HepG2 (cell line): ENCODE measurements at regions not wholly inside any gene's neighbourhood (a gene's known extent, or its start where the extent isn't known, plus 50 kb on each side); places are given as distances from the start of the nearest gene placed in this dataset.

Source experiments
- ATAC-seq: fragments of 200-7000 bp; cut with Tn5 transposase; 3 replicates; pipeline ENCODE4 v1.9.1; 2020; ENCODE audit warnings: mild to moderate bottlenecking, moderate library complexity
- BruUV-seq: library from RNA; stranded (reverse); fragments of 400-500 nt; replicated peaks from 2 replicates; lab custom pipeline; 2021; lab: Mats Ljungman, UMichigan
- CTCF ChIA-PET: fragments of 300-600 bp; formaldehyde crosslinking; extraction: SDS; loops from one replicate; lab custom pipeline; 2021; ENCODE audit warnings: low total read pairs, inconsistent platforms, low intra/inter-chr PET ratio; lab: Yijun Ruan, JAX
- POLR2A ChIA-PET: fragments of 350-600 bp; sonication (Branson Sonifier 250); formaldehyde crosslinking; loops from one replicate; lab custom pipeline; 2020; ENCODE audit warnings: antibody characterized with exemption, inconsistent platforms; lab: Yijun Ruan, JAX
- DNase-seq: peaks from one replicate; pipeline ENCODE4 v3.0.0-alpha.2; 2015; ENCODE audit warnings: low spot score
- FAIRE-seq: peaks from 3 replicates; lab custom pipeline; 2011; peaks lifted over from hg19 to GRCh38; lab: Jason Lieb, UNC
- H2AFZ ChIP-seq: one replicate; pipeline ENCODE4 v1.6.1; 2011; ENCODE audit warnings: low read length, inconsistent platforms
- H3K27ac ChIP-seq: fragments of 300-600 bp; 3 replicates; pipeline ENCODE4 v1.8.0; 2011; ENCODE audit warnings: mixed run types, mild to moderate bottlenecking, mixed read lengths, low read length, inconsistent platforms; ENCODE audit not compliant: insufficient read depth; ENCODE audit errors: extremely low read length
- H3K27me3 ChIP-seq, 2 experiments: fragments of 200-600 bp in 1 of 2; 2 replicates in 1 of 2; 3 replicates in 1 of 2; pipeline versions ENCODE4 v1.6.0 to v1.8.0; 2011; ENCODE audit warnings: low read length in 2 of 2, mild to moderate bottlenecking in 2 of 2, moderate library complexity in 2 of 2, inconsistent platforms in 1 of 2; ENCODE audit not compliant: insufficient read depth in 2 of 2, control insufficient read depth in 1 of 2
- H3K36me3 ChIP-seq, 2 experiments: fragments of 200-600 bp in 1 of 2; replicated peaks in 1 of 2; 2 replicates in 1 of 2; 3 replicates in 1 of 2; pipeline versions ENCODE4 v1.5.1 to v1.8.0; 2011; ENCODE audit warnings: low read length in 2 of 2, inconsistent platforms in 1 of 2; ENCODE audit not compliant: insufficient read depth in 2 of 2, control insufficient read depth in 1 of 2
- H3K4me1 ChIP-seq: 2 replicates; pipeline ENCODE4 v1.5.1; 2012; ENCODE audit warnings: low read length, inconsistent platforms; ENCODE audit not compliant: insufficient read depth
- H3K4me2 ChIP-seq: 2 replicates; pipeline ENCODE4 v1.6.0; 2011; ENCODE audit warnings: low read depth, low read length, inconsistent platforms
- H3K4me3 ChIP-seq, 3 experiments: fragments of 200-600 bp in 1 of 3; sonication (generic), shearing (Covaris generic) in 1 of 3; replicated peaks in 1 of 3; 2 replicates each; pipeline ENCODE4 v1.5.1; 2011 to 2016; ENCODE audit warnings: low read length in 3 of 3, inconsistent platforms in 2 of 3, low read depth in 2 of 3, mild to moderate bottlenecking in 2 of 3, control low read depth in 1 of 3, mixed read lengths in 1 of 3; ENCODE audit not compliant: insufficient read depth in 1 of 3
- H3K79me2 ChIP-seq: one replicate; pipeline ENCODE4 v1.6.1; 2011; ENCODE audit warnings: low read length, inconsistent platforms; ENCODE audit not compliant: insufficient read depth
- H3K9ac ChIP-seq: 2 replicates; pipeline ENCODE4 v1.6.0; 2011; ENCODE audit warnings: mild to moderate bottlenecking, low read depth, low read length, inconsistent platforms; ENCODE audit not compliant: insufficient read depth
- H3K9me3 ChIP-seq: 2 replicates; pipeline ENCODE4 v1.5.1; 2012; ENCODE audit warnings: mild to moderate bottlenecking, low read length
- H4K20me1 ChIP-seq: 2 replicates; pipeline ENCODE4 v1.6.0; 2011; ENCODE audit warnings: inconsistent platforms, mild to moderate bottlenecking, low read length, moderate library complexity; ENCODE audit not compliant: insufficient read depth
- ATF6 ChIP-seq: sonication (generic); formaldehyde crosslinking; conservative IDR thresholded peaks from 2 replicates; pipeline ENCODE4 v1.4.0; 2020; ENCODE audit warnings: missing genetic modification reagents
- BHLHE40 ChIP-seq: IDR thresholded peaks from 2 replicates; pipeline ENCODE4 v1.6.1; 2011; ENCODE audit warnings: low read length, improper control_type of control experiment
- MLLT10 ChIP-seq: sonication (generic); formaldehyde crosslinking; IDR thresholded peaks from 2 replicates; pipeline ENCODE4 v1.4.0; 2020; ENCODE audit warnings: missing genetic modification reagents
- POGZ ChIP-seq: sonication (generic); formaldehyde crosslinking; IDR thresholded peaks from 2 replicates; pipeline ENCODE4 v1.4.0; 2020; ENCODE audit warnings: mild to moderate bottlenecking, missing genetic modification reagents
- RBFOX2 ChIP-seq: fragments of 200-400 bp; formaldehyde crosslinking; IDR thresholded peaks from 2 replicates; pipeline ENCODE4 v1.6.1; 2017; ENCODE audit warnings: low read depth, mild to moderate bottlenecking, low read length
- SRF ChIP-seq: IDR thresholded peaks from 2 replicates; pipeline ENCODE4 v1.6.1; 2011; ENCODE audit warnings: mild to moderate bottlenecking, low read depth, low read length, moderate library complexity
- ZNF510 ChIP-seq: sonication (generic); formaldehyde crosslinking; IDR thresholded peaks from 2 replicates; pipeline ENCODE4 v1.4.0; 2020; ENCODE audit warnings: low read depth, mild to moderate bottlenecking, missing genetic modification reagents
- ZNF512 ChIP-seq: sonication (generic); formaldehyde crosslinking; IDR thresholded peaks from 2 replicates; pipeline ENCODE4 v1.4.0; 2020; ENCODE audit warnings: mild to moderate bottlenecking, missing genetic modification reagents
- ZNF574 ChIP-seq: sonication (generic); formaldehyde crosslinking; IDR thresholded peaks from 2 replicates; pipeline ENCODE4 v1.4.0; 2020; ENCODE audit warnings: missing genetic modification reagents
- ZNF670 ChIP-seq: sonication (generic); formaldehyde crosslinking; IDR thresholded peaks from 2 replicates; pipeline ENCODE4 v1.8.0; 2022; ENCODE audit warnings: mild to moderate bottlenecking, missing genetic modification reagents, borderline replicate concordance
- WGBS: methylation state at CpG from one replicate; pipeline ENCODE4 v1.1.6; 2017; ENCODE audit warnings: low lambda C conversion rate; 5-methylcytosine and 5-hydroxymethylcytosine counted together
- in situ Hi-C: cut with HindIII; loops from 2 replicates; pipeline ENCODE4 v1.10.0; 2017; ENCODE audit warnings: low pct_unique_long_range_greater_than_20kb; ENCODE audit not compliant: extremely low pct_ligation_motif_present
- intact Hi-C: fragments of 100-400 bp; cut with micrococcal nuclease; formaldehyde crosslinking; loops from one replicate; pipeline ENCODE4 v1.10.0; 2022; ENCODE audit not compliant: unreplicated experiment
- TF ChIP-seq, protein P1 (sequence below): fragments of 450-650 bp; IDR thresholded peaks from 2 replicates; pipeline ENCODE4 v1.6.1; 2016

DNA sequence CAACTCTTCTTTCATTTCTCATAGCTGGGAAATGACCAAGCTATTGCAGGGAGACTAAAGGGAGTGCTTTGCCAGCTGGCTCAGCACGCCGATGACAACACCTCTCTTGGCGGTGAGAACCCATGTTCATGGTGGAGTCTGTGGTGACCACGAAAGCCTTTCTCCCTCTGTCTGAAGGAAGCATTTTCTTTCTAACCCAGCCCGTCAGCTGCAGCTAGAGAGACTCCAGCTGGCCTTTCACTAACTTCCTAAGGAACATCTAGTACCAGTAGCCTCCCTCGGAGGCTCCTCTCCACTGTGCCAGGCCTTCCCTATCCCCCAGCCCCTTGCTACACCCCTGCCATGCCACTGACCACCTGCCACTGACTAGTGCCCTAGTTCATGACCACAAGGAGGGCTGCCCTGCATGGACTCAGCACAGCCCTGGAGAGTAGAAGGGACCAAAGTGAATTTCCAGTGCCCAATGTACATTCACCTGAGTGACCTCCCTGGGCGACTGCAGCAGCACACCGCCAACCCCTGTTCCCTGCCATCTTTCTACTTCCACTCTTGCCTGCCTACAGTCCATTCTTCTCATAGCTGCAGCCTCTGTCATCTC is 81.3 kb downstream of the CBLN1 start:
- Histone ChIP-seq H3K27me3 (no peaks in the 10 kb centered on the region), H3K9ac (no peak overlapping the region), H3K79me2 (no peaks in the 10 kb centered on the region), H3K4me3 (no peak overlapping the region), H3K4me2 (no peak overlapping the region), H3K9me3 (no peaks in the 10 kb centered on the region), H2AFZ (no peak overlapping the region), H3K36me3 (no peaks in the 10 kb centered on the region), H3K4me1 (no peaks in the 10 kb centered on the region), H4K20me1 (no peaks in the 10 kb centered on the region), H3K27ac (no peak overlapping the region)
- ATAC-seq = no peak
- intact Hi-C loops (no loop called here), in situ Hi-C loops (no loop called here)
- no TSS peak for BruUV-seq
- ChIA-PET POLR2A (no interaction called here), CTCF (no interaction called here)
- FAIRE-seq = no peak
- DNase-seq = no peak
- 29% methylated on average over 8 of the region's 8 CpGs for WGBS
- TF ChIP-seq MLLT10 (CRISPR knock-in tag) (no peak), RBFOX2 (no peak), POGZ (CRISPR knock-in tag) (no peak)
- TF ChIP-seq, all 625 proteins: peak for 0

- Histone ChIP-seq H3K4me1 (no peaks in the 10 kb centered on the region), H3K36me3 (no peaks in the 10 kb centered on the region), H3K27me3 (no peaks in the 10 kb centered on the region; a peak in 1 of 5 replicates), H3K9ac (no peak overlapping the region), H2AFZ (no peak overlapping the region), H3K4me2 (no peak overlapping the region), H3K27ac (no peak overlapping the region), H3K4me3 (no peak overlapping the region), H3K9me3 (no peaks in the 10 kb centered on the region), H4K20me1 (no peaks in the 10 kb centered on the region), H3K79me2 (no peaks in the 10 kb centered on the region)
- ATAC-seq (no peak), DNase-seq (no peak), FAIRE-seq (no peak)
- in situ Hi-C loops = no loop called here
- ChIA-PET POLR2A (no interaction called here), CTCF (no interaction called here)
- no TSS peak for BruUV-seq
- intact Hi-C loops = no loop called here
- WGBS = 17% methylated on average over 5 of the region's 5 CpGs
- TF ChIP-seq, protein P1, sequence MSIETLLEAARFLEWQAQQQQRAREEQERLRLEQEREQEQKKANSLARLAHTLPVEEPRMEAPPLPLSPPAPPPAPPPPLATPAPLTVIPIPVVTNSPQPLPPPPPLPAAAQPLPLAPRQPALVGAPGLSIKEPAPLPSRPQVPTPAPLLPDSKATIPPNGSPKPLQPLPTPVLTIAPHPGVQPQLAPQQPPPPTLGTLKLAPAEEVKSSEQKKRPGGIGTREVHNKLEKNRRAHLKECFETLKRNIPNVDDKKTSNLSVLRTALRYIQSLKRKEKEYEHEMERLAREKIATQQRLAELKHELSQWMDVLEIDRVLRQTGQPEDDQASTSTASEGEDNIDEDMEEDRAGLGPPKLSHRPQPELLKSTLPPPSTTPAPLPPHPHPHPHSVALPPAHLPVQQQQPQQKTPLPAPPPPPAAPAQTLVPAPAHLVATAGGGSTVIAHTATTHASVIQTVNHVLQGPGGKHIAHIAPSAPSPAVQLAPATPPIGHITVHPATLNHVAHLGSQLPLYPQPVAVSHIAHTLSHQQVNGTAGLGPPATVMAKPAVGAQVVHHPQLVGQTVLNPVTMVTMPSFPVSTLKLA = no peak
- TF ChIP-seq BHLHE40 (no peak), ZNF510 (CRISPR knock-in tag) (no peak), ZNF512 (CRISPR knock-in tag) (no peak), ZNF574 (CRISPR knock-in tag) (no peak), ZNF670 (CRISPR knock-in tag) (no peak), SRF (no peak), ATF6 (CRISPR knock-in tag) (no peak)
These were observed 86.4 kb downstream of the CBLN1 start for GRCh38 chr16:49195237-49195548.
